Epithelial cell of esophagus (primary cell): ENCODE measurements at regions not wholly inside any gene's neighbourhood (a gene's known extent, or its start where the extent isn't known, plus 50 kb on each side); places are given as distances from the start of the nearest gene placed in this dataset.

Experiments
- DNase-seq: peaks from one replicate; pipeline ENCODE4 v3.0.0; 2010; ENCODE audit warnings: low read depth
- H3K4me3 ChIP-seq: 2 replicates; pipeline ENCODE4 v1.5.1; 2011; ENCODE audit warnings: mild to moderate bottlenecking, low read length, control low read depth
- CTCF ChIP-seq: IDR thresholded peaks from 2 replicates; pipeline ENCODE4 v1.5.1; 2011; ENCODE audit warnings: low read depth, mild to moderate bottlenecking, low read length, control low read depth, inconsistent platforms; ENCODE audit not compliant: insufficient read depth; ENCODE audit errors: missing control alignments

GRCh38 chr15:92273286-92273685 is 120.4 kb upstream of the ST8SIA2 start:
- no peak for TF ChIP-seq CTCF
- no peak overlapping the region for H3K4me3 ChIP-seq
- no peak for DNase-seq

DNA sequence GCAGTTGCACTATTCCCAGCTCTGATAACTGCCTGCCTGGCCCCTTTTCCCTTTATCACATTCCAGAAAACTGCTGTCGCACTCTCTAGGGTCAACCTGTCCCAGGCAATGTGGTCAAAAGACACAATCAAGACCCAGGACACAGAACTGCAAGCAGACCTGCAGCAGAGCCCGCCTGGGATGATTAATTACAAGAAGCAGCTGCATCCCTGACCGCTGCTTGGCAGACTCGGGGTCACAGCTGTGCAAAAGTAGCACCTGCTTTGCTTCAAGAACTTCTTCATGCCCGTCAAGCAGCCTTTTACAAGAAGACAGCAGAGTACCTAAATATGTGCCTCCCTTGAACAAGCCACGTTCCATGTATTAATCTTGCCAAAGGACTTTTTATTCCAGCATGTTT is 120.0 kb upstream of the ST8SIA2 start:
- H3K4me3 ChIP-seq = no peak overlapping the region
- TF ChIP-seq CTCF = no peak
- DNase-seq = no peak

DNA sequence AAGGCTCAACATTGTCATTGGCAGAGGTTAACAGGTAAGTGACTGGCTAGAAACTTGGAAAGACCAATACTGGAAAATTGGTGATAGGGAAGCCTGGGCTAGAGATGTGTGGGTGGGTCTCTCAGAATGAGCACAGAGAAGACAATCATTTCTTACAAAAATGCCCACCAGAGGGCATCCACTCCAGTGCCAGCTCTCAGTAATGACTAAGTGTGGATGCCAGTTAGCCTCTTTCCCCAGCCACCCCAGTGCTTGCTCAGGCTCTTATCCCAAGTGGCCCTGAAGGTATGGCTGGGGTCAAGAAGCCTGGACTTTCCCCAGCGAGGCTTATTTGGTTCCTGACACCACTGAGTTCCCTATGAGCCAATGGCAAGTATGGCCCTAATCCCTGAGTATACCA is 115.9 kb upstream of the ST8SIA2 start:
- DNase-seq = peak; percentile 17
- no peak overlapping the region for H3K4me3 ChIP-seq

DNA sequence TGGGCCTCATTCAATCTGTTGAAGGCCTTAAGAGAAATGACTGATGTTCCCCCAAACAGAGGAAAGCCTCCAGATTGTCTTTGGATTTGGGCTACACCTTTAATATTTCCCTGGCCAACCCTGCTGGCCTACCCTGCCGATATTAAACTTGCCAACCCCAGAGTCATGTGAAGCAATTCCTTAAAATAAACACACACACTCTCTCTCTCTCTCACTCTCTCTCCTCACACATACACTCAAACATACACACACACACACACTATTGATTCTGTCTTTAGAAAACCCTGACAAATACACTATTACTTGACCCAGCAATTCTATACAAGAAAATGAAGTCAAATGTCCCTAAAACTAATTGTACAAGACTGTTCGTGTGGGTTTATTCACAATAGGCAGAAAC is 109.9 kb upstream of the ST8SIA2 start:
- H3K4me3 ChIP-seq = no peak overlapping the region
- no peak for DNase-seq
- no peak for TF ChIP-seq CTCF

More for the DNA sequence above, 115.9 kb upstream of the ST8SIA2 start:
- peak; percentile 23 for TF ChIP-seq CTCF

DNA sequence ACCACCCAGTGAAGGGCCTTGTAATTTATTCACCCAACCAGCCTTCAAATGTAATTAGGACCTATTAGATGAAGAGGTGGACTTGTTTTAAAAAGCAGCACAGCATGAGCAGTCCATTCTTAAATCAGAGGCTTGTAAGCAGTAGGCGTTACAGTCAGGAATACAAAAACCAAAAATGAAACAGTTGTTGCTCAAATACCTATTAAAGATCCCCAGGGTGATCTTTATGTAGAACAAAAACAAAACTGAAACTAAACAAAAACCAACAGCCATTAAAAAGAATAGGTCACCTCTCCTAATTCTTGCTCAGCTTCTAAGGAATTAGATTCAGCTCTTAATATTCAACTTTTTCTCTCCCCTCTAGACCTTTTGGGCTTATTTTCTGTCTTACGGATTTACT is 104.9 kb upstream of the ST8SIA2 start:
- no peak overlapping the region for H3K4me3 ChIP-seq
- DNase-seq = no peak
- TF ChIP-seq CTCF = no peak

GRCh38 chr15:92289733-92290132 is 103.9 kb upstream of the ST8SIA2 start:
- no peak for DNase-seq
- TF ChIP-seq CTCF = no peak
- H3K4me3 ChIP-seq = no peak overlapping the region

GRCh38 chr15:92290359-92290992 is 103.2 kb upstream of the ST8SIA2 start:
- no peak for DNase-seq
- TF ChIP-seq CTCF = no peak
- no peak overlapping the region for H3K4me3 ChIP-seq
